ENCODE measurements at regions not wholly inside any gene's neighbourhood (a gene's known extent, or its start where the extent isn't known, plus 50 kb on each side); places are given as distances from the start of the nearest gene placed in this dataset.

DNA sequence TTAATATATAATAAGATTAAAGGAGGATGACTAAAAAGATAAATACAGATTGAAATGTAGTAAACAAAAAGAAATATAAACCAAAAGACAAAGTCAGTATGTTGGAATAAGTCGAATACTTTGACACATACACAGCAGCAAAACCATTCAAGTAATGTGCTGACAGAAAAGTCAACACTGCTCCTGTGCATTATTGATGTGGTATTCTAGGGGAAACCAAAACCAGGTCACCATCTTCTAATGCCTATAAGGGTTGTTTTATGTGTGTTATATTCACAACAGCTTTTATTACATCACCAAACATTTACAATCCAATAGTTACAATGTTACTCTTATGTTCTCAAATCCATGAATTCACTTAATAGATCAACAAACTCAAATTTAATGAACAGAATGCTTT is 111.8 kb upstream of the DKK2 start:
- Mint-ChIP-seq H3K4me1 (ENCODE audit: unreplicated experiment) (peaks cover 19% of the 10 kb centered on the region), H3K36me3 (ENCODE audit: low read depth, unreplicated experiment) (peaks cover 3% of the 10 kb centered on the region)

DNA sequence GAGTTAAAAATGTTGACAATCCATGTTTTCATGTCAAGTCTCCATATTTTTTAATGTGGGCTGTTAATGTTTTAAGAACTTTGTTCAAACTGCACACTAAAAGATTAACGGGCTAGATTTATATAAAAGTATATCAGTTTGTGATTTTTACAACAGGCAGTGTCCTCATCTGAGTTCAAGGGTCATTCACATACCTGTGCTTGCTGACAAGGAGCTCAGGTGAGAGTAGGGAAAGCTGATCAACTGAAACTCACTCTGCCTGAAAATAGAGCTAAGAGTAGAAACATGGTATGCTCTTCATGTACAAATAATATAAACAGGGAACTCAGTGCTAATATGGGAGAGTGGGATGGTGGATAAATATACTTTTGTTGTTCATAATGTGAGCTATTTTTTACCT is 102.3 kb upstream of the DKK2 start:
- Mint-ChIP-seq H3K4me3 (ENCODE audit: unreplicated experiment) (no peak overlapping the region), H3K36me3 (ENCODE audit: low read depth, unreplicated experiment) (no peaks in the 10 kb centered on the region), H3K9me3 (ENCODE audit: unreplicated experiment) (no peaks in the 10 kb centered on the region), H3K4me1 (ENCODE audit: unreplicated experiment) (no peaks in the 10 kb centered on the region), H3K27me3 (ENCODE audit: unreplicated experiment) (no peaks in the 10 kb centered on the region), H3K27ac (ENCODE audit: unreplicated experiment) (no peak overlapping the region)
- TF ChIP-seq, protein P1, sequence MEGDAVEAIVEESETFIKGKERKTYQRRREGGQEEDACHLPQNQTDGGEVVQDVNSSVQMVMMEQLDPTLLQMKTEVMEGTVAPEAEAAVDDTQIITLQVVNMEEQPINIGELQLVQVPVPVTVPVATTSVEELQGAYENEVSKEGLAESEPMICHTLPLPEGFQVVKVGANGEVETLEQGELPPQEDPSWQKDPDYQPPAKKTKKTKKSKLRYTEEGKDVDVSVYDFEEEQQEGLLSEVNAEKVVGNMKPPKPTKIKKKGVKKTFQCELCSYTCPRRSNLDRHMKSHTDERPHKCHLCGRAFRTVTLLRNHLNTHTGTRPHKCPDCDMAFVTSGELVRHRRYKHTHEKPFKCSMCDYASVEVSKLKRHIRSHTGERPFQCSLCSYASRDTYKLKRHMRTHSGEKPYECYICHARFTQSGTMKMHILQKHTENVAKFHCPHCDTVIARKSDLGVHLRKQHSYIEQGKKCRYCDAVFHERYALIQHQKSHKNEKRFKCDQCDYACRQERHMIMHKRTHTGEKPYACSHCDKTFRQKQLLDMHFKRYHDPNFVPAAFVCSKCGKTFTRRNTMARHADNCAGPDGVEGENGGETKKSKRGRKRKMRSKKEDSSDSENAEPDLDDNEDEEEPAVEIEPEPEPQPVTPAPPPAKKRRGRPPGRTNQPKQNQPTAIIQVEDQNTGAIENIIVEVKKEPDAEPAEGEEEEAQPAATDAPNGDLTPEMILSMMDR (IDR thresholded peaks at IDR 0.05; ENCODE audit: unreplicated experiment) = no peak
- no peak for DNase-seq (ENCODE audit: low spot score)

More for the DNA sequence above, 111.8 kb upstream of the DKK2 start:
- TF ChIP-seq, protein P1 (IDR thresholded peaks at IDR 0.05; ENCODE audit: unreplicated experiment) = no peak
- Mint-ChIP-seq H3K9me3 (ENCODE audit: unreplicated experiment) (no peaks in the 10 kb centered on the region), H3K27ac (ENCODE audit: unreplicated experiment) (no peak overlapping the region), H3K27me3 (ENCODE audit: unreplicated experiment) (peaks cover 2% of the 10 kb centered on the region), H3K4me3 (ENCODE audit: unreplicated experiment) (no peak overlapping the region)
- no peak for DNase-seq (ENCODE audit: low spot score)

DNA sequence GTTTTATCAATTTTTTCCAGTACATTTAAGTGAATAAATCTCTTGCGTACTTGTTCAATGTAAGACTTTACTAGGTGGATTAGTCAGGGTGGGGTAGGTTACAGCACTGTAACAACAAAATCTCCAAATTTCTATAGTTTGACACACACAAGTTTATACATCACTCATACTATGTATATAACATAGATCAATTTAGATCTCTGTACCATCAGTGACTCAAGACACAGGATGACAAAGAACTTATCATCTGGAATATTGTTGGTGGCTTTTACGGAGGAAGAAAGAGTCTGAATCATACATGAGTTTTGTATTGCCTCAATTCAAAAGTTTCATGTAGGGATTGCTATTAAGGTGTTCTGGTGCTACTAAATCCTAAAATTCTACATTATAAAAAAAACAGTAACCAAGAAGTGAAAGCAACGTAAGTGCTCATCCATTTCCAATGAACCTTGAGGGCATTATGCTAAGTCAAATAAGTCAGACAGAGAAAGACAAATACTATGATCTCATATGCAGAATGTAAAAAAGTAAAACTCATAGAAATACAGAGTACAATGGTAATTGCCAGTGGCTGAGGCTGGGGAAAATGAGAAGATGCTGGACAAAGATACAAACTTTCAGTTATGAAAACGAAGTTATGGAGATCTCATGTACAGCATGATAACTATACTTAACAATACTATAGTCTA is 98.0 kb upstream of the DKK2 start:
- TF ChIP-seq, protein P1 (IDR thresholded peaks at IDR 0.05; ENCODE audit: unreplicated experiment) = no peak
- H3K36me3 Mint-ChIP-seq (ENCODE audit: low read depth, unreplicated experiment) = no peaks in the 10 kb centered on the region
- no peaks in the 10 kb centered on the region for H3K27me3 Mint-ChIP-seq (ENCODE audit: unreplicated experiment)
- DNase-seq (ENCODE audit: low spot score) = no peak
- H3K4me1 Mint-ChIP-seq (ENCODE audit: unreplicated experiment) = peaks cover 10% of the 10 kb centered on the region
- H3K9me3 Mint-ChIP-seq (ENCODE audit: unreplicated experiment) = no peaks in the 10 kb centered on the region
- no peak overlapping the region for H3K4me3 Mint-ChIP-seq (ENCODE audit: unreplicated experiment)
- H3K27ac Mint-ChIP-seq (ENCODE audit: unreplicated experiment) = no peak overlapping the region

DNA sequence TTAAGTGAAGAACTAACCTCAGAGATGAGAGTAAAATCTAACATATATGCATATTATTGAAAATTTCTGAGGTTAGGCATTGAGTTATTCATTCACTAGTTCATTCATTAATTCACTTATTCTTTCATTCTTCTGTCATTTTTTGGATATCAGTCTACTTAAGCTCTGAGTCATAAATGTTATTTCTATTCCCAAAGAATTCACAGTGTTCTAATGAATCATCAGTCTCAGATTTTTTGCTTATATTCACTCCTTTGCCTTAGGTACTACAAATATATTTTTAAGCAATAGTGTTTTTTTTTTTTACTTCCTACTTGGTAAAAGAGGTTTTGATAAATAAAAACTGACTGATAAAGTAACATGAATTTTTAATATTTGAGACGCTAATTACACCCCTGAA is 95.2 kb upstream of the DKK2 start:
- no peak for DNase-seq (ENCODE audit: low spot score)
- Mint-ChIP-seq H3K4me1 (ENCODE audit: unreplicated experiment) (peaks cover 27% of the 10 kb centered on the region), H3K36me3 (ENCODE audit: low read depth, unreplicated experiment) (no peaks in the 10 kb centered on the region), H3K9me3 (ENCODE audit: unreplicated experiment) (no peaks in the 10 kb centered on the region), H3K4me3 (ENCODE audit: unreplicated experiment) (no peak overlapping the region), H3K27me3 (ENCODE audit: unreplicated experiment) (no peaks in the 10 kb centered on the region), H3K27ac (ENCODE audit: unreplicated experiment) (no peak overlapping the region)
- TF ChIP-seq, protein P1 (IDR thresholded peaks at IDR 0.05; ENCODE audit: unreplicated experiment) = no peak

DNA sequence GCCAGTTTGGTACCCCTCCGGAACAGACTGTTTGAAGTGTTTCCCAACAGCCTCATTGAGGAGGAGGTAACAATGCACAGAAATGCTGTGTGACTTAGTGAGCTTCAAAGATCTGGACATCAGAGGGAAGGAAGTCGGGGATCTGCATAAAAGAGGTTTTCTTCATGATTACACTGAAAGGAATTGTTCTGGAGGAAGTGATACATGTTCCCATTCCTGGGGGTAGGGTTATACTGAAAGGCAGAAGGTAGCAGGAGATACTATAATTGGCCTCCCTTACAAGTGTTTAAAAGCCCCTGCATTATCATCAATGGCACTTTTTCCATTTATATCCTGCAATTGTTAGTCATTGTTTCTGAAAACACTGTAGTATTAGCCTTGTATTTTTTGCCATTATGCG is 94.0 kb upstream of the DKK2 start:
- H3K4me3 Mint-ChIP-seq (ENCODE audit: unreplicated experiment) = no peak overlapping the region
- H3K4me1 Mint-ChIP-seq (ENCODE audit: unreplicated experiment) = peaks cover 27% of the 10 kb centered on the region

More for the DNA sequence above, 94.0 kb upstream of the DKK2 start:
- no peaks in the 10 kb centered on the region for H3K27me3 Mint-ChIP-seq (ENCODE audit: unreplicated experiment)
- H3K27ac Mint-ChIP-seq (ENCODE audit: unreplicated experiment) = peak overlapping the region; percentile 44
- DNase-seq (ENCODE audit: low spot score) = no peak
- no peaks in the 10 kb centered on the region for H3K36me3 Mint-ChIP-seq (ENCODE audit: low read depth, unreplicated experiment)
- TF ChIP-seq, protein P1 (IDR thresholded peaks at IDR 0.05; ENCODE audit: unreplicated experiment) = no peak
- no peaks in the 10 kb centered on the region for H3K9me3 Mint-ChIP-seq (ENCODE audit: unreplicated experiment)

Data from endothelial cell (in vitro differentiated cells).